GM21423 (cell line): ENCODE measurements at regions not wholly inside any gene's neighbourhood (a gene's known extent, or its start where the extent isn't known, plus 50 kb on each side); places are given as distances from the start of the nearest gene placed in this dataset.
A peak's percentile ranks its signal among the peaks of the same experiment; 100 is the strongest.

Source experiments
- ATAC-seq: cut with Tn5 transposase; IDR thresholded peaks from one replicate; pipeline ENCODE4 v1.9.1; 2021; ENCODE audit warnings: mild to moderate bottlenecking, moderate library complexity; ENCODE audit not compliant: unreplicated experiment

GRCh38 chr17:77882481-77883212, 75.9 kb upstream of the TNRC6C start:
- ATAC-seq: peak; percentile 35

GRCh38 chr17:77883213-77883650, 75.3 kb upstream of the TNRC6C start:
- no peak for ATAC-seq

- no peak for ATAC-seq
These were observed 74.5 kb upstream of the TNRC6C start for GRCh38 chr17:77884019-77884418.

- no peak for ATAC-seq
These were observed 73.4 kb upstream of the TNRC6C start for GRCh38 chr17:77884967-77885641.

GRCh38 chr17:77885678-77886386, 72.7 kb upstream of the TNRC6C start:
- no peak for ATAC-seq

GRCh38 chr17:77886387-77886728, 72.1 kb upstream of the TNRC6C start:
- no peak for ATAC-seq

- no peak for ATAC-seq
These were observed 71.4 kb upstream of the TNRC6C start for GRCh38 chr17:77887110-77887463.

- no peak for ATAC-seq
These were observed 70.8 kb upstream of the TNRC6C start for GRCh38 chr17:77887464-77888241.

GRCh38 chr17:77888242-77889134, 70.0 kb upstream of the TNRC6C start:
- no peak for ATAC-seq

- ATAC-seq: no peak
These were observed 69.4 kb upstream of the TNRC6C start for GRCh38 chr17:77889135-77889505.

- ATAC-seq: no peak
These were observed 68.4 kb upstream of the TNRC6C start for GRCh38 chr17:77889866-77890760.

GRCh38 chr17:77890771-77891170, 67.7 kb upstream of the TNRC6C start:
- ATAC-seq: no peak

GRCh38 chr17:77891602-77892001, 66.9 kb upstream of the TNRC6C start:
- no peak for ATAC-seq

- ATAC-seq: no peak
These were observed 66.5 kb upstream of the TNRC6C start for GRCh38 chr17:77892031-77892430.

GRCh38 chr17:77892469-77893143, 65.9 kb upstream of the TNRC6C start:
- no peak for ATAC-seq

GRCh38 chr17:77893144-77894044, 65.1 kb upstream of the TNRC6C start:
- no peak for ATAC-seq

GRCh38 chr17:77894126-77894956, 64.2 kb upstream of the TNRC6C start:
- no peak for ATAC-seq
